H1 (cell line): ENCODE measurements at regions not wholly inside any gene's neighbourhood (a gene's known extent, or its start where the extent isn't known, plus 50 kb on each side); places are given as distances from the start of the nearest gene placed in this dataset.

Source experiments
- CTCF ChIA-PET: fragments of 300-600 bp; sonication (Branson Sonifier 250); formaldehyde crosslinking; loops from one replicate; lab custom pipeline; 2021; ENCODE audit not compliant: partially characterized antibody; lab: Charles Lee
- POLR2A ChIA-PET: fragments of 300-600 bp; sonication (Branson Sonifier 250); formaldehyde crosslinking; loops from one replicate; lab custom pipeline; 2021; ENCODE audit warnings: inconsistent platforms; ENCODE audit not compliant: partially characterized antibody; lab: Charles Lee
- DNase-seq, 2 experiments: peaks; one replicate each; pipeline versions ENCODE4 v3.0.0 to v3.0.0-alpha.2; 2010 to 2022; ENCODE audit warnings: low spot score in 2 of 2, low read depth in 1 of 2, mixed read lengths in 1 of 2
- FAIRE-seq: peaks from 2 replicates; lab custom pipeline; 2011; peaks lifted over from hg19 to GRCh38; lab: Jason Lieb, UNC
- H2AFZ ChIP-seq: 2 replicates; pipeline ENCODE4 v1.8.1; 2012; ENCODE audit warnings: low read length, inconsistent platforms
- H2AK5ac ChIP-seq: 2 replicates; pipeline ENCODE4 v1.6.1; 2013; ENCODE audit warnings: low read depth, low read length
- H2BK120ac ChIP-seq: replicated peaks from 2 replicates; pipeline ENCODE3; 2013; ENCODE audit warnings: low read depth, low read length, inconsistent platforms
- H2BK12ac ChIP-seq: 2 replicates; pipeline ENCODE4 v1.6.1; 2013; ENCODE audit warnings: low read depth, low read length
- H2BK15ac ChIP-seq: 2 replicates; pipeline ENCODE4 v1.6.1; 2013; ENCODE audit warnings: low read length
- H2BK20ac ChIP-seq: 2 replicates; pipeline ENCODE4 v1.6.1; 2013; ENCODE audit warnings: low read length
- H2BK5ac ChIP-seq: 2 replicates; pipeline ENCODE4 v1.6.1; 2013; ENCODE audit warnings: low read depth, low read length
- H3K14ac ChIP-seq: 2 replicates; pipeline ENCODE4 v1.6.1; 2013; ENCODE audit warnings: inconsistent platforms; ENCODE audit not compliant: insufficient read length
- H3K18ac ChIP-seq: 2 replicates; pipeline ENCODE4 v1.6.1; 2013; ENCODE audit warnings: low read length; ENCODE audit errors: extremely low read depth
- H3K23ac ChIP-seq: 2 replicates; pipeline ENCODE4 v1.6.1; 2013; ENCODE audit warnings: inconsistent platforms; ENCODE audit not compliant: insufficient read length
- H3K23me2 ChIP-seq: 2 replicates; pipeline ENCODE4 v1.6.1; 2013; ENCODE audit warnings: low read depth, low read length
- H3K27ac ChIP-seq: 2 replicates; pipeline ENCODE4 v1.6.1; 2011; ENCODE audit warnings: low read depth, low read length, inconsistent platforms
- H3K27me3 ChIP-seq, 4 experiments: replicated peaks in 1 of 4; 1 replicate in 1 of 4; 2 replicates in 3 of 4; pipeline versions ENCODE4 v1.6.1 to v1.8.1; 2011 to 2013; ENCODE audit warnings: low read length in 3 of 4, mild to moderate bottlenecking in 3 of 4, inconsistent platforms in 2 of 4, mixed read lengths in 2 of 4, moderate library complexity in 1 of 4; ENCODE audit not compliant: control insufficient read depth in 3 of 4, insufficient read depth in 3 of 4; ENCODE audit errors: extremely low read depth in 1 of 4
- H3K36me3 ChIP-seq, 4 experiments: 2 replicates each; pipeline versions ENCODE4 v1.6.1 to v1.8.1; 2011 to 2013; ENCODE audit warnings: mild to moderate bottlenecking in 4 of 4, low read length in 3 of 4, moderate library complexity in 2 of 4, control low read depth in 1 of 4, inconsistent platforms in 1 of 4; ENCODE audit not compliant: insufficient read depth in 4 of 4, control insufficient read depth in 2 of 4
- H3K4ac ChIP-seq: replicated peaks from 2 replicates; pipeline ENCODE3; 2013; ENCODE audit warnings: low read length, low read depth, mixed read lengths, inconsistent platforms; ENCODE audit not compliant: insufficient read length
- H3K4me1 ChIP-seq, 4 experiments: replicated peaks in 1 of 4; 1 replicate in 1 of 4; 2 replicates in 3 of 4; pipeline versions ENCODE4 v1.6.1 to v1.8.1; 2011 to 2013; ENCODE audit warnings: low read length in 3 of 4, inconsistent platforms in 2 of 4, mixed read lengths in 1 of 4; ENCODE audit not compliant: insufficient read depth in 4 of 4, control insufficient read depth in 3 of 4
- H3K4me2 ChIP-seq, 2 experiments: 2 replicates each; pipeline versions ENCODE4 v1.6.1 to v1.8.1; 2011 to 2013; ENCODE audit warnings: low read depth in 2 of 2, low read length in 2 of 2, control low read depth in 1 of 2, inconsistent platforms in 1 of 2, mild to moderate bottlenecking in 1 of 2; ENCODE audit not compliant: insufficient read depth in 1 of 2
- H3K4me3 ChIP-seq, 4 experiments: fragments of 200-600, 300-600 bp in 1 of 4; sonication (generic), shearing (Covaris generic), sonication (Bioruptor Twin) in 1 of 4; 2 replicates each; pipeline versions ENCODE4 v1.5.1 to v1.8.1; 2011 to 2016; ENCODE audit warnings: low read length in 4 of 4, low read depth in 3 of 4, control low read depth in 2 of 4, inconsistent platforms in 2 of 4, mild to moderate bottlenecking in 2 of 4, mixed read lengths in 1 of 4, moderate library complexity in 1 of 4; ENCODE audit not compliant: insufficient read depth in 2 of 4; ENCODE audit errors: extremely low read depth in 1 of 4
- H3K56ac ChIP-seq: replicated peaks from 2 replicates; pipeline ENCODE3; 2013; ENCODE audit warnings: low read depth, mild to moderate bottlenecking, mixed read lengths, low read length, inconsistent platforms; ENCODE audit not compliant: insufficient read length
- H3K79me1 ChIP-seq: 2 replicates; pipeline ENCODE4 v1.6.1; 2013; ENCODE audit warnings: low read depth, low read length, control low read depth
- H3K79me2 ChIP-seq, 2 experiments: 2 replicates each; pipeline versions ENCODE4 v1.6.1 to v1.8.1; 2012 to 2013; ENCODE audit warnings: low read length in 2 of 2, mild to moderate bottlenecking in 2 of 2, inconsistent platforms in 1 of 2; ENCODE audit not compliant: insufficient read depth in 2 of 2, control insufficient read depth in 1 of 2
- H3K9ac ChIP-seq, 4 experiments: replicated peaks in 1 of 4; 1 replicate in 1 of 4; 2 replicates in 3 of 4; pipeline versions ENCODE4 v1.6.1 to v1.8.1; 2011 to 2013; ENCODE audit warnings: low read depth in 3 of 4, low read length in 3 of 4, control low read depth in 2 of 4, mild to moderate bottlenecking in 2 of 4, moderate library complexity in 2 of 4, inconsistent platforms in 1 of 4; ENCODE audit errors: extremely low read depth in 1 of 4
- H3K9me3 ChIP-seq, 2 experiments: 2 replicates each; pipeline versions ENCODE4 v1.6.1 to v1.8.1; 2012 to 2013; ENCODE audit warnings: mild to moderate bottlenecking in 2 of 2, moderate library complexity in 2 of 2, control low read depth in 1 of 2, inconsistent platforms in 1 of 2, low read depth in 1 of 2, low read length in 1 of 2, mixed read lengths in 1 of 2; ENCODE audit not compliant: insufficient read depth in 2 of 2
- H4K20me1 ChIP-seq, 2 experiments: replicated peaks in 1 of 2; 2 replicates each; pipeline versions ENCODE3 to v1.8.1; 2011 to 2013; ENCODE audit warnings: inconsistent platforms in 2 of 2, low read length in 2 of 2, mild to moderate bottlenecking in 1 of 2; ENCODE audit not compliant: insufficient read depth in 2 of 2, control insufficient read depth in 1 of 2
- H4K5ac ChIP-seq: 2 replicates; pipeline ENCODE4 v1.6.1; 2013; ENCODE audit warnings: low read length, low read depth, mixed read lengths, inconsistent platforms; ENCODE audit not compliant: insufficient read length
- H4K8ac ChIP-seq: 2 replicates; pipeline ENCODE4 v1.8.0; 2013; ENCODE audit warnings: mild to moderate bottlenecking, moderate library complexity, low read length, inconsistent platforms; ENCODE audit not compliant: insufficient read depth; ENCODE audit errors: extremely low read depth
- H4K91ac ChIP-seq: replicated peaks from 2 replicates; pipeline ENCODE3; 2013; ENCODE audit warnings: low read length, mixed read lengths, inconsistent platforms; ENCODE audit not compliant: insufficient read length
- GABPA ChIP-seq: IDR thresholded peaks from 2 replicates; pipeline ENCODE4 v1.6.1; 2011; ENCODE audit warnings: mild to moderate bottlenecking, low read length, moderate library complexity, borderline replicate concordance; ENCODE audit not compliant: insufficient read depth
- JUND ChIP-seq: IDR thresholded peaks from 2 replicates; pipeline ENCODE4 v1.6.1; 2011; ENCODE audit warnings: mild to moderate bottlenecking, improper control_type of control experiment, low read length
- MAFK ChIP-seq: IDR thresholded peaks from 2 replicates; pipeline ENCODE4 v1.6.1; 2012; ENCODE audit warnings: low read depth, mild to moderate bottlenecking, improper control_type of control experiment, low read length
- PHF8 ChIP-seq: fragments of 200-600 bp; sonication (generic); conservative IDR thresholded peaks from 2 replicates; pipeline ENCODE4 v1.7.1; 2012; ENCODE audit warnings: low read depth, mild to moderate bottlenecking, inconsistent platforms, low read length, moderate library complexity
- RAD21 ChIP-seq, 2 experiments: IDR thresholded peaks in 1 of 2; conservative IDR thresholded peaks in 1 of 2; 2 replicates each; pipeline ENCODE4 v1.6.1; 2011; ENCODE audit warnings: low read depth in 2 of 2, low read length in 2 of 2, improper control_type of control experiment in 1 of 2, inconsistent platforms in 1 of 2, mild to moderate bottlenecking in 1 of 2, moderate library complexity in 1 of 2
- SP2 ChIP-seq: IDR thresholded peaks from 2 replicates; pipeline ENCODE4 v1.6.1; 2012; ENCODE audit warnings: mild to moderate bottlenecking, low read length, inconsistent platforms
- TAF1 ChIP-seq: IDR thresholded peaks from 2 replicates; pipeline ENCODE4 v1.6.1; 2011; ENCODE audit warnings: mild to moderate bottlenecking, low read depth, low read length
- TCF12 ChIP-seq: IDR thresholded peaks from 2 replicates; pipeline ENCODE4 v1.6.1; 2011; ENCODE audit warnings: low read depth, mild to moderate bottlenecking, low read length
- WGBS, 2 experiments: shearing (Covaris generic) in 1 of 2; methylation state at CpG; one replicate each; pipeline versions ENCODE4 v1.1.6 to v1.1.7; 2013 to 2015; ENCODE audit warnings: low lambda C conversion rate in 2 of 2, mixed read lengths in 2 of 2, inconsistent platforms in 1 of 2, low coverage in 1 of 2, missing lambda C conversion rate in 1 of 2; ENCODE audit not compliant: insufficient replicate concordance in 2 of 2, insufficient coverage in 1 of 2, insufficient read length in 1 of 2; ENCODE audit errors: extremely low coverage in 1 of 2, missing lambda C conversion rate in 1 of 2; 5-methylcytosine and 5-hydroxymethylcytosine counted together

GRCh38 chr18:64993695-64994094, 757.1 kb upstream of the CDH7 start:
- Histone ChIP-seq H4K20me1 (no peaks in the 10 kb centered on the region), H3K27me3 (no peaks in the 10 kb centered on the region), H3K4ac (no peak overlapping the region), H3K4me3 (no peak overlapping the region), H4K8ac (no peak overlapping the region), H2BK120ac (no peak overlapping the region), H3K23me2 (no peaks in the 10 kb centered on the region), H3K27ac (no peak overlapping the region), H3K9ac (no peak overlapping the region), H3K18ac (no peak overlapping the region), H4K5ac (no peak overlapping the region), H2BK5ac (no peak overlapping the region), H3K56ac (no peak overlapping the region), H4K91ac (no peak overlapping the region), H3K4me1 (no peaks in the 10 kb centered on the region), H2BK20ac (no peak overlapping the region), H2AK5ac (no peak overlapping the region), H2BK15ac (no peak overlapping the region), H3K14ac (no peak overlapping the region), H3K23ac (no peak overlapping the region), H2AFZ (peak overlapping the region; percentile 60; the same call in 1 of the 2 replicates), H3K9me3 (no peaks in the 10 kb centered on the region), H3K4me2 (no peak overlapping the region), H3K36me3 (no peaks in the 10 kb centered on the region), H2BK12ac (no peak overlapping the region), H3K79me2 (no peaks in the 10 kb centered on the region), H3K79me1 (no peaks in the 10 kb centered on the region)
- ChIA-PET POLR2A (no interaction called here), CTCF (no interaction called here)
- DNase-seq (no peak), FAIRE-seq (no peak)
- 88% methylated on average over 3 of the region's 3 CpGs; no CpG with 5 or more reads in 1 of the 2 experiments for WGBS, 2 experiments
- TF ChIP-seq GABPA (no peak), JUND (no peak), TCF12 (no peak), RAD21 (IDR thresholded peaks at IDR 0.05 in 1 of 2, conservative IDR thresholded peaks at IDR 0.05 in 1 of 2; ENCODE audit: low read depth in 2 of 2, low read length in 2 of 2) (no peak), PHF8 (no peak), MAFK (no peak), SP2 (no peak), TAF1 (no peak)
